CD4-positive, alpha-beta T cell (primary cell): ENCODE measurements at regions not wholly inside any gene's neighbourhood (a gene's known extent, or its start where the extent isn't known, plus 50 kb on each side); places are given as distances from the start of the nearest gene placed in this dataset.

Experiments
- ATAC-seq: fragments of 200-7000 bp; cut with Tn5 transposase; one replicate; pipeline ENCODE4 v1.10.0; 2022; ENCODE audit warnings: mild to moderate bottlenecking; ENCODE audit not compliant: poor library complexity
- CTCF ChIA-PET: fragments of 350-600 bp; sonication (Branson Sonifier 250); formaldehyde crosslinking; loops from one replicate; lab custom pipeline; 2021; ENCODE audit warnings: antibody characterized with exemption, inconsistent platforms; lab: Charles Lee
- POLR2A ChIA-PET: fragments of 350-600 bp; sonication (Branson Sonifier 250); formaldehyde crosslinking; loops from one replicate; lab custom pipeline; 2021; ENCODE audit warnings: antibody characterized with exemption, inconsistent platforms; lab: Charles Lee
- DNase-seq, 14 experiments: peaks; one replicate each; pipeline ENCODE4 v3.0.0-alpha.2; 2013 to 2020; ENCODE audit warnings: mixed read lengths in 2 of 14
- H3K27ac ChIP-seq, 2 donors: one replicate each; pipeline versions ENCODE4 v1.5.1 to v1.7.0; 2013; ENCODE audit warnings: low read length in 2 of 2, low read depth in 1 of 2, mild to moderate bottlenecking in 1 of 2
- H3K27me3 ChIP-seq, 2 experiments: 1 replicate in 1 of 2; 2 replicates in 1 of 2; pipeline versions ENCODE4 v1.6.1 to v1.7.0; 2013; ENCODE audit warnings: low read length in 2 of 2, control low read depth in 1 of 2, mild to moderate bottlenecking in 1 of 2, moderate library complexity in 1 of 2; ENCODE audit not compliant: insufficient read depth in 2 of 2, control insufficient read depth in 1 of 2
- H3K36me3 ChIP-seq: one replicate; pipeline ENCODE4 v1.6.1; 2013; ENCODE audit warnings: low read length, control low read depth; ENCODE audit not compliant: insufficient read depth
- H3K4me1 ChIP-seq: one replicate; pipeline ENCODE4 v1.6.1; 2013; ENCODE audit warnings: low read length, control low read depth; ENCODE audit not compliant: insufficient read depth
- H3K4me3 ChIP-seq: one replicate; pipeline ENCODE4 v1.5.1; 2013; ENCODE audit warnings: mild to moderate bottlenecking, low read length, moderate library complexity
- H3K9me3 ChIP-seq, 2 experiments: 1 replicate in 1 of 2; 2 replicates in 1 of 2; pipeline versions ENCODE4 v1.6.1 to v1.7.0; 2013; ENCODE audit warnings: low read length in 2 of 2, mild to moderate bottlenecking in 2 of 2, control low read depth in 1 of 2, moderate library complexity in 1 of 2; ENCODE audit not compliant: control insufficient read depth in 1 of 2, insufficient read depth in 1 of 2
- H3K27ac Mint-ChIP-seq: one replicate; pipeline ENCODE4 v1.8.0; 2020; ENCODE audit warnings: mixed read lengths
- H3K27me3 Mint-ChIP-seq: one replicate; pipeline ENCODE4 v1.8.0; 2021; ENCODE audit warnings: mixed read lengths
- H3K36me3 Mint-ChIP-seq: one replicate; pipeline ENCODE4 v1.8.0; 2021; ENCODE audit warnings: low read depth, mixed read lengths
- H3K4me1 Mint-ChIP-seq: one replicate; pipeline ENCODE4 v1.8.0; 2021; ENCODE audit warnings: low read depth, mixed read lengths
- H3K4me3 Mint-ChIP-seq: one replicate; pipeline ENCODE4 v1.8.0; 2020; ENCODE audit warnings: mild to moderate bottlenecking, mixed read lengths
- H3K9me3 Mint-ChIP-seq: one replicate; pipeline ENCODE4 v1.8.0; 2020; ENCODE audit warnings: mixed read lengths
- CTCF ChIP-seq: fragments of 200-600 bp; IDR thresholded peaks from one replicate; pipeline ENCODE4 v1.8.0; 2022; ENCODE audit warnings: antibody characterized with exemption, mild to moderate bottlenecking
- intact Hi-C, 2 experiments: fragments of 100-400 bp; cut with DNase I in 1 of 2; cut with micrococcal nuclease in 1 of 2; formaldehyde crosslinking; loops; one replicate each; pipeline versions ENCODE4 v1.15.1 to v1.9.0; 2023 to 2025; cut with DNase I, micrococcal nuclease

GRCh38 chr1:100613817-100614559 is 76.0 kb downstream of the GPR88 start:
- H3K27me3 Mint-ChIP-seq = no peaks in the 10 kb centered on the region
- Histone ChIP-seq H3K4me3 (no peak overlapping the region), H3K9me3 (no peaks in the 10 kb centered on the region), H3K4me1 (peaks cover 5% of the 10 kb centered on the region), H3K27ac (no peak overlapping the region), H3K27me3 (peaks cover 0 to 2% of the 10 kb centered on the region in 2 experiments), H3K36me3 (no peaks in the 10 kb centered on the region)
- no peak for TF ChIP-seq CTCF
- H3K4me3 Mint-ChIP-seq = no peak overlapping the region
- CTCF ChIA-PET = interaction anchor here (1.3 kb wide), 1 partner anchor 11 kb away, joined by 3 read pairs; no protein-coding TSS in a partner anchor
- DNase-seq = peak in 3 of 14 experiments; percentile 13 to 61 (median 15)
- intact Hi-C loops = no loop called here
- H3K36me3 Mint-ChIP-seq = no peaks in the 10 kb centered on the region
- ATAC-seq = peak; percentile 54
- H3K27ac Mint-ChIP-seq = no peak overlapping the region
- H3K4me1 Mint-ChIP-seq = peaks cover 23% of the 10 kb centered on the region
- POLR2A ChIA-PET = no interaction called here
- H3K9me3 Mint-ChIP-seq = no peaks in the 10 kb centered on the region

- Histone ChIP-seq H3K36me3 (no peaks in the 10 kb centered on the region), H3K4me3 (no peak overlapping the region), H3K9me3 (no peaks in the 10 kb centered on the region), H3K27ac (no peak overlapping the region), H3K4me1 (peaks cover 5% of the 10 kb centered on the region), H3K27me3 (peaks cover 0 to 2% of the 10 kb centered on the region in 2 experiments)
- Mint-ChIP-seq H3K27me3 (no peaks in the 10 kb centered on the region), H3K9me3 (no peaks in the 10 kb centered on the region), H3K4me3 (peak overlapping the region; percentile 42), H3K27ac (no peak overlapping the region), H3K4me1 (peaks cover 23% of the 10 kb centered on the region), H3K36me3 (no peaks in the 10 kb centered on the region)
- TF ChIP-seq CTCF = no peak
- CTCF ChIA-PET = interaction anchor here (1.3 kb wide), 1 partner anchor 10 kb away, joined by 3 read pairs; no protein-coding TSS in a partner anchor
- no peak for ATAC-seq
- peak in 1 of 14 experiments; percentile 36 for DNase-seq
- POLR2A ChIA-PET = no interaction called here
- intact Hi-C loops = no loop called here
Observed at GRCh38 chr1:100614570-100614969, 76.6 kb downstream of the GPR88 start.

- no peaks in the 10 kb centered on the region for H3K27me3 Mint-ChIP-seq
- no peaks in the 10 kb centered on the region for H3K9me3 Mint-ChIP-seq
- no peak overlapping the region for H3K27ac ChIP-seq
- ChIA-PET CTCF (no interaction called here), POLR2A (interaction anchor here (1.2 kb wide), 1 partner anchor 9 kb away, joined by 7 read pairs; no protein-coding TSS in a partner anchor)
- ATAC-seq (no peak), DNase-seq (no peak)
- no peak overlapping the region for H3K4me3 Mint-ChIP-seq
- H3K36me3 ChIP-seq = no peaks in the 10 kb centered on the region
- H3K4me1 Mint-ChIP-seq = peaks cover 23% of the 10 kb centered on the region
- no peak overlapping the region for H3K27ac Mint-ChIP-seq
- H3K27me3 ChIP-seq = peaks cover 0 to 2% of the 10 kb centered on the region in 2 experiments
- TF ChIP-seq CTCF = no peak
- intact Hi-C loops = no loop called here
- peaks cover 5% of the 10 kb centered on the region for H3K4me1 ChIP-seq
- H3K4me3 ChIP-seq = no peak overlapping the region
- H3K9me3 ChIP-seq = no peaks in the 10 kb centered on the region
- H3K36me3 Mint-ChIP-seq = no peaks in the 10 kb centered on the region
Observed at GRCh38 chr1:100615686-100616085, 77.7 kb downstream of the GPR88 start.
